T-helper 2 cell treated with Interferon-gamma antibody and Interleukin-4, amounts not matched to agents 5 μg/mL and 100 μg/mL, for 36 hours (primary cell): ENCODE measurements at regions not wholly inside any gene's neighbourhood (a gene's known extent, or its start where the extent isn't known, plus 50 kb on each side); places are given as distances from the start of the nearest gene placed in this dataset.

Experiments
- DNase-seq: peaks from one replicate; pipeline ENCODE4 v3.0.0; 2021; ENCODE audit warnings: low spot score
- H3K27ac Mint-ChIP-seq: one replicate; pipeline ENCODE4 v1.8.0; 2021; ENCODE audit warnings: mild to moderate bottlenecking, mixed read lengths
- H3K27me3 Mint-ChIP-seq: one replicate; pipeline ENCODE4 v1.8.0; 2021; ENCODE audit warnings: low read depth, mixed read lengths
- H3K36me3 Mint-ChIP-seq: one replicate; pipeline ENCODE4 v1.8.0; 2021; ENCODE audit warnings: low read depth, mixed read lengths
- H3K4me1 Mint-ChIP-seq: one replicate; pipeline ENCODE4 v1.8.0; 2021; ENCODE audit warnings: low read depth, mixed read lengths
- H3K4me3 Mint-ChIP-seq: one replicate; pipeline ENCODE4 v1.8.0; 2022; ENCODE audit warnings: mild to moderate bottlenecking, moderate library complexity, mixed read lengths
- H3K9me3 Mint-ChIP-seq: one replicate; pipeline ENCODE4 v1.8.0; 2021; ENCODE audit warnings: mixed read lengths

- Mint-ChIP-seq H3K9me3 (no peaks in the 10 kb centered on the region), H3K4me1 (no peaks in the 10 kb centered on the region), H3K4me3 (no peak overlapping the region), H3K36me3 (no peaks in the 10 kb centered on the region), H3K27ac (no peak overlapping the region), H3K27me3 (no peaks in the 10 kb centered on the region)
- DNase-seq = no peak
Measured at GRCh38 chr10:124237282-124237961, 144.0 kb upstream of the CHST15 start.

GRCh38 chr10:124236816-124237215, 143.4 kb upstream of the CHST15 start:
- H3K27ac Mint-ChIP-seq = no peak overlapping the region
- H3K4me1 Mint-ChIP-seq = no peaks in the 10 kb centered on the region
- H3K4me3 Mint-ChIP-seq = no peak overlapping the region
- H3K27me3 Mint-ChIP-seq = no peaks in the 10 kb centered on the region
- H3K9me3 Mint-ChIP-seq = no peaks in the 10 kb centered on the region
- H3K36me3 Mint-ChIP-seq = no peaks in the 10 kb centered on the region
- no peak for DNase-seq

- DNase-seq = no peak
- Mint-ChIP-seq H3K4me1 (no peaks in the 10 kb centered on the region), H3K36me3 (no peaks in the 10 kb centered on the region), H3K27me3 (no peaks in the 10 kb centered on the region), H3K27ac (no peak overlapping the region), H3K9me3 (no peaks in the 10 kb centered on the region), H3K4me3 (no peak overlapping the region)
Measured at GRCh38 chr10:124236136-124236535, 142.7 kb upstream of the CHST15 start.

- Mint-ChIP-seq H3K36me3 (no peaks in the 10 kb centered on the region), H3K4me3 (no peak overlapping the region), H3K27ac (no peak overlapping the region)
Measured at GRCh38 chr10:124235232-124235631, 141.8 kb upstream of the CHST15 start.

GRCh38 chr10:124233546-124234138, 140.2 kb upstream of the CHST15 start:
- Mint-ChIP-seq H3K4me3 (no peak overlapping the region), H3K9me3 (peaks cover 18% of the 10 kb centered on the region), H3K4me1 (peaks cover 2% of the 10 kb centered on the region), H3K36me3 (peaks cover 5% of the 10 kb centered on the region), H3K27ac (no peak overlapping the region), H3K27me3 (no peaks in the 10 kb centered on the region)
- DNase-seq = no peak

More at GRCh38 chr10:124235232-124235631, 141.8 kb upstream of the CHST15 start:
- DNase-seq = no peak
- peaks cover 2% of the 10 kb centered on the region for H3K4me1 Mint-ChIP-seq
- peaks cover 2% of the 10 kb centered on the region for H3K9me3 Mint-ChIP-seq
- H3K27me3 Mint-ChIP-seq = no peaks in the 10 kb centered on the region

GRCh38 chr10:124232686-124233545, 139.5 kb upstream of the CHST15 start:
- no peak for DNase-seq
- no peak overlapping the region for H3K27ac Mint-ChIP-seq
- H3K9me3 Mint-ChIP-seq = peaks cover 25% of the 10 kb centered on the region
- peaks cover 5% of the 10 kb centered on the region for H3K36me3 Mint-ChIP-seq
- no peaks in the 10 kb centered on the region for H3K27me3 Mint-ChIP-seq
- H3K4me3 Mint-ChIP-seq = no peak overlapping the region
- H3K4me1 Mint-ChIP-seq = peaks cover 2% of the 10 kb centered on the region

GRCh38 chr10:124231168-124232155, 138.1 kb upstream of the CHST15 start:
- no peak overlapping the region for H3K4me3 Mint-ChIP-seq
- H3K4me1 Mint-ChIP-seq = peaks cover 2% of the 10 kb centered on the region
- peak overlapping the region; percentile 63 for H3K27ac Mint-ChIP-seq
- peak; percentile 70 for DNase-seq
- no peaks in the 10 kb centered on the region for H3K27me3 Mint-ChIP-seq
- peaks cover 11% of the 10 kb centered on the region for H3K36me3 Mint-ChIP-seq
- H3K9me3 Mint-ChIP-seq = peaks cover 39% of the 10 kb centered on the region

- no peaks in the 10 kb centered on the region for H3K27me3 Mint-ChIP-seq
Measured at GRCh38 chr10:124230635-124231167, 137.3 kb upstream of the CHST15 start.

GRCh38 chr10:124229989-124230634, 136.7 kb upstream of the CHST15 start:
- Mint-ChIP-seq H3K27ac (peak overlapping the region; percentile 45), H3K36me3 (peaks cover 11% of the 10 kb centered on the region), H3K27me3 (no peaks in the 10 kb centered on the region), H3K4me3 (no peak overlapping the region), H3K9me3 (peaks cover 40% of the 10 kb centered on the region), H3K4me1 (peaks cover 2% of the 10 kb centered on the region)
- no peak for DNase-seq

More at GRCh38 chr10:124230635-124231167, 137.3 kb upstream of the CHST15 start:
- Mint-ChIP-seq H3K36me3 (peaks cover 11% of the 10 kb centered on the region), H3K9me3 (peaks cover 40% of the 10 kb centered on the region), H3K27ac (peak overlapping the region; percentile 63), H3K4me1 (peaks cover 2% of the 10 kb centered on the region), H3K4me3 (no peak overlapping the region)
- no peak for DNase-seq

GRCh38 chr10:124229201-124229988, 136.0 kb upstream of the CHST15 start:
- Mint-ChIP-seq H3K4me1 (peaks cover 2% of the 10 kb centered on the region), H3K9me3 (peaks cover 40% of the 10 kb centered on the region), H3K36me3 (peaks cover 11% of the 10 kb centered on the region), H3K4me3 (no peak overlapping the region), H3K27me3 (no peaks in the 10 kb centered on the region), H3K27ac (peak overlapping the region; percentile 47)
- no peak for DNase-seq

- peaks cover 11% of the 10 kb centered on the region for H3K36me3 Mint-ChIP-seq
- H3K9me3 Mint-ChIP-seq = peaks cover 40% of the 10 kb centered on the region
- no peak overlapping the region for H3K27ac Mint-ChIP-seq
- no peak overlapping the region for H3K4me3 Mint-ChIP-seq
- H3K27me3 Mint-ChIP-seq = no peaks in the 10 kb centered on the region
- no peak for DNase-seq
- peaks cover 2% of the 10 kb centered on the region for H3K4me1 Mint-ChIP-seq
Measured at GRCh38 chr10:124228471-124228870, 135.1 kb upstream of the CHST15 start.

GRCh38 chr10:124227988-124228387, 134.6 kb upstream of the CHST15 start:
- Mint-ChIP-seq H3K27me3 (no peaks in the 10 kb centered on the region), H3K4me3 (no peak overlapping the region), H3K36me3 (peaks cover 11% of the 10 kb centered on the region), H3K9me3 (peaks cover 40% of the 10 kb centered on the region), H3K27ac (peak overlapping the region; percentile 62), H3K4me1 (peaks cover 2% of the 10 kb centered on the region)
- no peak for DNase-seq
